ENCODE measurements at regions not wholly inside any gene's neighbourhood (a gene's known extent, or its start where the extent isn't known, plus 50 kb on each side); places are given as distances from the start of the nearest gene placed in this dataset.

GRCh38 chr18:60172030-60172429, 200.5 kb downstream of the MC4R start:
- TF ChIP-seq, protein P1, sequence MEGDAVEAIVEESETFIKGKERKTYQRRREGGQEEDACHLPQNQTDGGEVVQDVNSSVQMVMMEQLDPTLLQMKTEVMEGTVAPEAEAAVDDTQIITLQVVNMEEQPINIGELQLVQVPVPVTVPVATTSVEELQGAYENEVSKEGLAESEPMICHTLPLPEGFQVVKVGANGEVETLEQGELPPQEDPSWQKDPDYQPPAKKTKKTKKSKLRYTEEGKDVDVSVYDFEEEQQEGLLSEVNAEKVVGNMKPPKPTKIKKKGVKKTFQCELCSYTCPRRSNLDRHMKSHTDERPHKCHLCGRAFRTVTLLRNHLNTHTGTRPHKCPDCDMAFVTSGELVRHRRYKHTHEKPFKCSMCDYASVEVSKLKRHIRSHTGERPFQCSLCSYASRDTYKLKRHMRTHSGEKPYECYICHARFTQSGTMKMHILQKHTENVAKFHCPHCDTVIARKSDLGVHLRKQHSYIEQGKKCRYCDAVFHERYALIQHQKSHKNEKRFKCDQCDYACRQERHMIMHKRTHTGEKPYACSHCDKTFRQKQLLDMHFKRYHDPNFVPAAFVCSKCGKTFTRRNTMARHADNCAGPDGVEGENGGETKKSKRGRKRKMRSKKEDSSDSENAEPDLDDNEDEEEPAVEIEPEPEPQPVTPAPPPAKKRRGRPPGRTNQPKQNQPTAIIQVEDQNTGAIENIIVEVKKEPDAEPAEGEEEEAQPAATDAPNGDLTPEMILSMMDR (IDR thresholded peaks at IDR 0.05), result no peak
- TF ChIP-seq POLR2A (IDR thresholded peaks at IDR 0.05), result no peak

Data from prostate gland (tissue), 2 donors.